WTC11 (cell line): ENCODE measurements at regions not wholly inside any gene's neighbourhood (a gene's known extent, or its start where the extent isn't known, plus 50 kb on each side); places are given as distances from the start of the nearest gene placed in this dataset.

Source experiments
- ATAC-seq: fragments of 200-7000 bp; cut with Tn5 transposase; 2 replicates; pipeline ENCODE4 v1.10.0; 2021; ENCODE audit warnings: mild to moderate bottlenecking, moderate library complexity
- CTCF ChIA-PET: fragments of 300-600 bp; sonication (Branson Sonifier 250); formaldehyde crosslinking; loops from one replicate; lab custom pipeline; 2021; ENCODE audit warnings: antibody characterized with exemption; lab: Charles Lee
- POLR2A ChIA-PET: fragments of 350-600 bp; sonication (Branson Sonifier 250); formaldehyde crosslinking; loops from one replicate; lab custom pipeline; 2021; ENCODE audit warnings: antibody characterized with exemption; lab: Charles Lee
- DNase-seq: peaks from one replicate; pipeline ENCODE4 v3.0.0; 2021; ENCODE audit warnings: low spot score
- H3K27ac Mint-ChIP-seq: 2 replicates; pipeline ENCODE4 v1.8.0; 2021; ENCODE audit warnings: mixed read lengths
- H3K27me3 Mint-ChIP-seq: 2 replicates; pipeline ENCODE4 v1.8.0; 2021; ENCODE audit warnings: low read depth, mild to moderate bottlenecking, moderate library complexity, mixed read lengths
- H3K36me3 Mint-ChIP-seq: 2 replicates; pipeline ENCODE4 v1.8.0; 2021; ENCODE audit warnings: mixed read lengths
- H3K4me1 Mint-ChIP-seq: 2 replicates; pipeline ENCODE4 v1.8.0; 2022; ENCODE audit warnings: mixed read lengths
- H3K4me3 Mint-ChIP-seq: 2 replicates; pipeline ENCODE4 v1.8.0; 2021; ENCODE audit warnings: mild to moderate bottlenecking, moderate library complexity, mixed read lengths
- H3K9me3 Mint-ChIP-seq: 2 replicates; pipeline ENCODE4 v1.8.0; 2021; ENCODE audit warnings: mixed read lengths
- ATF2 ChIP-seq: sonication (generic); formaldehyde crosslinking; IDR thresholded peaks from 2 replicates; pipeline ENCODE4 v1.8.1; 2022; ENCODE audit warnings: low read depth, missing genetic modification reagents, borderline replicate concordance
- CBFB ChIP-seq: sonication (generic); formaldehyde crosslinking; IDR thresholded peaks from 2 replicates; pipeline ENCODE4 v1.8.1; 2022; ENCODE audit warnings: mild to moderate bottlenecking, low read depth, missing genetic modification reagents
- IRF2 ChIP-seq: sonication (generic); formaldehyde crosslinking; IDR thresholded peaks from 2 replicates; pipeline ENCODE4 v1.8.0; 2022; ENCODE audit warnings: low read depth, missing genetic modification reagents, borderline replicate concordance
- JUN ChIP-seq: sonication (generic); formaldehyde crosslinking; IDR thresholded peaks from 2 replicates; pipeline ENCODE4 v1.8.0; 2023; ENCODE audit warnings: mild to moderate bottlenecking, missing genetic modification reagents
- NFATC4 ChIP-seq: fragments of 250-450 bp; sonication (Bioruptor Pico); IDR thresholded peaks from 2 replicates; pipeline ENCODE4 v1.9.0; 2021; ENCODE audit warnings: mild to moderate bottlenecking
- SMAD4 ChIP-seq: sonication (generic); formaldehyde crosslinking; IDR thresholded peaks from 2 replicates; pipeline ENCODE4 v1.8.0; 2022; ENCODE audit warnings: mild to moderate bottlenecking, missing genetic modification reagents
- USF1 ChIP-seq: sonication (generic); formaldehyde crosslinking; IDR thresholded peaks from 2 replicates; pipeline ENCODE4 v1.8.0; 2022; ENCODE audit warnings: mild to moderate bottlenecking, missing genetic modification reagents
- ZNF121 ChIP-seq: sonication (generic); formaldehyde crosslinking; IDR thresholded peaks from 2 replicates; pipeline ENCODE4 v1.8.0; 2023; ENCODE audit warnings: missing genetic modification reagents
- ZNF263 ChIP-seq: sonication (generic); formaldehyde crosslinking; IDR thresholded peaks from 2 replicates; pipeline ENCODE4 v1.8.1; 2022; ENCODE audit warnings: low read depth, mild to moderate bottlenecking, moderate library complexity, missing genetic modification reagents
- ZNF281 ChIP-seq: sonication (generic); formaldehyde crosslinking; IDR thresholded peaks from 2 replicates; pipeline ENCODE4 v1.8.0; 2023; ENCODE audit warnings: mild to moderate bottlenecking, missing genetic modification reagents
- ZNF317 ChIP-seq: sonication (generic); formaldehyde crosslinking; IDR thresholded peaks from 2 replicates; pipeline ENCODE4 v1.8.1; 2023; ENCODE audit warnings: low read depth, mild to moderate bottlenecking, moderate library complexity, missing genetic modification reagents, borderline replicate concordance
- ZNF396 ChIP-seq: fragments of 250-450 bp; sonication (Bioruptor Pico); IDR thresholded peaks from 2 replicates; pipeline ENCODE4 v1.8.0; 2021; ENCODE audit warnings: mild to moderate bottlenecking, moderate library complexity, borderline replicate concordance
- ZNF532 ChIP-seq: fragments of 250-450 bp; sonication (Bioruptor Pico); IDR thresholded peaks from 2 replicates; pipeline ENCODE4 v1.9.0; 2021; ENCODE audit warnings: mild to moderate bottlenecking, borderline replicate concordance
- TF ChIP-seq, protein P1 (sequence below): fragments of 200-600 bp; IDR thresholded peaks from 2 replicates; pipeline ENCODE4 v1.8.0; 2022; ENCODE audit warnings: antibody characterized with exemption
- TF ChIP-seq, protein P2 (sequence below): sonication (generic); formaldehyde crosslinking; IDR thresholded peaks from 2 replicates; pipeline ENCODE4 v1.8.1; 2022; ENCODE audit warnings: missing genetic modification reagents, borderline replicate concordance

DNA sequence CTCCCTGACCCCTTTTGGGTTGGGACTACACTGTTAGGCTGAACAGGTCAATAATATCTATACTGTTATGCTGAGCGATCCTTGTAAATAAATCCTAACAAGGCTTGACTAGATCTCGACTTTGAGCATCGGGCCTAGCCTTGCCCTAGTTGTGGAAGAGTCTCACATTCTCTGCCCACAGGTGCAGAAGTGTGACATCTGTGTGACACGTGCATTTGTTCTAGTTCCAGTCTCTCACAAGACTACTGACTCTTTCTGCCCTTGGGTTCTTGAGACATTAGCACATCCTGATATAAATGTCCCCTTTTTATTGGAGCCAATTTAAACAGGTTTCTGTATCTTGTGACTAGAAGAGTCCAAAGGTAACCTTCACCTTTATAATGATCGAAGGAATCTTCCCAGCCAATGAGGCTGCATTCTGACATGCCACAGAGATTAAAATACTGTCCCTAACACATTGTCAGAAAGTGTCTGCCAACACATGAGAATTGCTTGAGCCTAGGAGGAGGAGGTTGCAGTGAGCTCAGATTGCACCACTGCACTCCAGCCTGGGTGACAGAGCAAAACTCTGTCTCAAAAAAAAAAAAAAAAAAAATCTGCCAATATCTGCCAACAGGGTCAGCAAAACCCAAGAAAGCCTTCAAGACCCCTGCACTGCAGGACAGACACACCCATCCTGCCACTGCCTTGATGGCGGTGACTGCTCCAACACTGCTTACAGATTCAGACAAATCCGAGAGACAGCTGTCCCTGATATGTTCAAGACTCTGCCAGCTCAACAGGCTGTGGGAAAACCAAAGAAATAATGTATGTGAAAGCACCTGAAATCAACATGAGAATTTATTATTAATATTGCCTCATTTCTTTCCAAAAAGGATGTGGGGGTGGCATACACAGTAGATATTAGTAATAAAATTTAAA is 56.5 kb upstream of the PSEN2 start:
- DNase-seq = no peak
- ATAC-seq = no peak
- Mint-ChIP-seq H3K4me3 (no peak overlapping the region), H3K4me1 (0 out of 2 replicates have a peak, but pooled peaks cover 3% of the 10 kb centered on the region), H3K27me3 (peaks cover 3% of the 10 kb centered on the region; the same call in 1 of the 2 replicates), H3K36me3 (no peaks in the 10 kb centered on the region), H3K27ac (no peak overlapping the region), H3K9me3 (peaks cover 11% of the 10 kb centered on the region)
- ChIA-PET CTCF (interaction anchor here (0.6 to 1.3 kb wide), 6 partner anchors 9 to 365 kb away, joined by 3 to 7 read pairs (median 3); no protein-coding TSS in a partner anchor), POLR2A (no interaction called here)
- TF ChIP-seq CBFB (CRISPR knock-in tag) = no peak
- TF ChIP-seq USF1 (CRISPR knock-in tag) = no peak
- TF ChIP-seq, protein P1, sequence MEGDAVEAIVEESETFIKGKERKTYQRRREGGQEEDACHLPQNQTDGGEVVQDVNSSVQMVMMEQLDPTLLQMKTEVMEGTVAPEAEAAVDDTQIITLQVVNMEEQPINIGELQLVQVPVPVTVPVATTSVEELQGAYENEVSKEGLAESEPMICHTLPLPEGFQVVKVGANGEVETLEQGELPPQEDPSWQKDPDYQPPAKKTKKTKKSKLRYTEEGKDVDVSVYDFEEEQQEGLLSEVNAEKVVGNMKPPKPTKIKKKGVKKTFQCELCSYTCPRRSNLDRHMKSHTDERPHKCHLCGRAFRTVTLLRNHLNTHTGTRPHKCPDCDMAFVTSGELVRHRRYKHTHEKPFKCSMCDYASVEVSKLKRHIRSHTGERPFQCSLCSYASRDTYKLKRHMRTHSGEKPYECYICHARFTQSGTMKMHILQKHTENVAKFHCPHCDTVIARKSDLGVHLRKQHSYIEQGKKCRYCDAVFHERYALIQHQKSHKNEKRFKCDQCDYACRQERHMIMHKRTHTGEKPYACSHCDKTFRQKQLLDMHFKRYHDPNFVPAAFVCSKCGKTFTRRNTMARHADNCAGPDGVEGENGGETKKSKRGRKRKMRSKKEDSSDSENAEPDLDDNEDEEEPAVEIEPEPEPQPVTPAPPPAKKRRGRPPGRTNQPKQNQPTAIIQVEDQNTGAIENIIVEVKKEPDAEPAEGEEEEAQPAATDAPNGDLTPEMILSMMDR = no peak
- no peak for TF ChIP-seq JUN (CRISPR knock-in tag)
- no peak for TF ChIP-seq ZNF281 (CRISPR knock-in tag)
- no peak for TF ChIP-seq ZNF396 (CRISPR knock-in tag)
- no peak for TF ChIP-seq ZNF263 (CRISPR knock-in tag)
- no peak for TF ChIP-seq ZNF532 (CRISPR knock-in tag)
- no peak for TF ChIP-seq ZNF317 (CRISPR knock-in tag)
- TF ChIP-seq SMAD4 (CRISPR knock-in tag) = no peak
- no peak for TF ChIP-seq NFATC4
- no peak for TF ChIP-seq ZNF121 (CRISPR knock-in tag)
- TF ChIP-seq, protein P2, sequence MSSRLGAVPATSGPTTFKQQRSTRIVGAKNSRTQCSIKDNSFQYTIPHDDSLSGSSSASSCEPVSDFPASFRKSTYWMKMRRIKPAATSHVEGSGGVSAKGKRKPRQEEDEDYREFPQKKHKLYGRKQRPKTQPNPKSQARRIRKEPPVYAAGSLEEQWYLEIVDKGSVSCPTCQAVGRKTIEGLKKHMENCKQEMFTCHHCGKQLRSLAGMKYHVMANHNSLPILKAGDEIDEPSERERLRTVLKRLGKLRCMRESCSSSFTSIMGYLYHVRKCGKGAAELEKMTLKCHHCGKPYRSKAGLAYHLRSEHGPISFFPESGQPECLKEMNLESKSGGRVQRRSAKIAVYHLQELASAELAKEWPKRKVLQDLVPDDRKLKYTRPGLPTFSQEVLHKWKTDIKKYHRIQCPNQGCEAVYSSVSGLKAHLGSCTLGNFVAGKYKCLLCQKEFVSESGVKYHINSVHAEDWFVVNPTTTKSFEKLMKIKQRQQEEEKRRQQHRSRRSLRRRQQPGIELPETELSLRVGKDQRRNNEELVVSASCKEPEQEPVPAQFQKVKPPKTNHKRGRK = no peak
- no peak for TF ChIP-seq ATF2 (CRISPR knock-in tag)
- no peak for TF ChIP-seq IRF2 (CRISPR knock-in tag)
